Peyer's patch (tissue), 4 donors: ENCODE measurements at regions not wholly inside any gene's neighbourhood (a gene's known extent, or its start where the extent isn't known, plus 50 kb on each side); places are given as distances from the start of the nearest gene placed in this dataset.

Source experiments
- POLR2A ChIP-seq, 2 donors: fragments of 450-650 bp; IDR thresholded peaks; one replicate each; pipeline ENCODE4 v1.5.1; 2017; ENCODE audit warnings: antibody characterized with exemption in 2 of 2, mild to moderate bottlenecking in 2 of 2, moderate library complexity in 2 of 2
- TF ChIP-seq, protein P1 (sequence below), 6 experiments: fragments of 450-650 bp in 4 of 6; fragments of 200-600 bp in 2 of 6; sonication (generic) in 1 of 6; IDR thresholded peaks; one replicate each; pipeline ENCODE4 v1.5.1; 2017 to 2019; ENCODE audit warnings: antibody characterized with exemption in 6 of 6, mild to moderate bottlenecking in 3 of 6, moderate library complexity in 1 of 6

DNA sequence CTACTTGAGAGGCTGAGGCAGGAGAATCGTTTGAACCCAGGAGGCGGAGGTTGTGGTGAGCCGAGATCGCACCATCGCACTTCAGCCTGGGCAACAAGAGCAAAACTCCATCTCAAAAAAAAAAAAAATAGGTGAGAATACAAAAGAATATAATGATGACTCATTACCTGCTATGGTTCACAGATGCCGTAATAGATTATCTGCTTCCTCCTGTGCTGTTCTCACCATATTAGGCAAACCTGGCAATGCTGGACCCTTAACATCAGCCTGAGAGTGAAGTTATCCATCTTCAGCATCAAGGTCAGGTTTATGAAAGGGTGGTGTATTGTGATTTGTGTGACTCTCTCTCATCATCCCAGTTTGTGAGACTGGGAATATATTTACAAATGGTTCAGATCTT lies 271.3 kb upstream of the CPHXL start:
- TF ChIP-seq, protein P1, sequence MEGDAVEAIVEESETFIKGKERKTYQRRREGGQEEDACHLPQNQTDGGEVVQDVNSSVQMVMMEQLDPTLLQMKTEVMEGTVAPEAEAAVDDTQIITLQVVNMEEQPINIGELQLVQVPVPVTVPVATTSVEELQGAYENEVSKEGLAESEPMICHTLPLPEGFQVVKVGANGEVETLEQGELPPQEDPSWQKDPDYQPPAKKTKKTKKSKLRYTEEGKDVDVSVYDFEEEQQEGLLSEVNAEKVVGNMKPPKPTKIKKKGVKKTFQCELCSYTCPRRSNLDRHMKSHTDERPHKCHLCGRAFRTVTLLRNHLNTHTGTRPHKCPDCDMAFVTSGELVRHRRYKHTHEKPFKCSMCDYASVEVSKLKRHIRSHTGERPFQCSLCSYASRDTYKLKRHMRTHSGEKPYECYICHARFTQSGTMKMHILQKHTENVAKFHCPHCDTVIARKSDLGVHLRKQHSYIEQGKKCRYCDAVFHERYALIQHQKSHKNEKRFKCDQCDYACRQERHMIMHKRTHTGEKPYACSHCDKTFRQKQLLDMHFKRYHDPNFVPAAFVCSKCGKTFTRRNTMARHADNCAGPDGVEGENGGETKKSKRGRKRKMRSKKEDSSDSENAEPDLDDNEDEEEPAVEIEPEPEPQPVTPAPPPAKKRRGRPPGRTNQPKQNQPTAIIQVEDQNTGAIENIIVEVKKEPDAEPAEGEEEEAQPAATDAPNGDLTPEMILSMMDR (IDR thresholded peaks at IDR 0.05), result no peak
- no peak for TF ChIP-seq POLR2A (IDR thresholded peaks at IDR 0.05)
